ENCODE measurements at regions not wholly inside any gene's neighbourhood (a gene's known extent, or its start where the extent isn't known, plus 50 kb on each side); places are given as distances from the start of the nearest gene placed in this dataset.
"Not testable (repeated sequence)": the region's sequence is repeated elsewhere in the genome, so short reads cannot be mapped to it uniquely, and the experiment has no call there.

DNA sequence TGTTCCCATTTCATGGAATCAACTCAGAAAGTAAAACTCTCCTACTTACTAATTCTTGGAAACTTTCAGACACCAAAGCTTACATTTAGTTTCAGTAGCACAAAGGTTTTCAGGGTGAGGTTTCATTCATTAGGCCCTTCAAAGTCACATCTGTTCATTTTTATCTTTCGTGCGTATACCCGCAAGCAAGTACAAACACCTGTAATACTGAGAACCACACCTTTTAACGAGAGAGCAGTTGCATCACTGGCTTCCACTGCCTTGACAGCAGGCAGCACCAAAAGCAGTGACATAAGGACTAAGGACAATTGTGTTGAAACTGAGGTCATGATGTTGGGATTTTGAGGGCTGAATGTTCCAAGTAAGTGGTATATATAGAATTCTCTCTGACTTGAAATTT lies 60.5 kb downstream of the GOLGA6L22 start:
- not testable (repeated sequence) for DNase-seq (ENCODE audit: low read depth in 2 of 2)

DNA sequence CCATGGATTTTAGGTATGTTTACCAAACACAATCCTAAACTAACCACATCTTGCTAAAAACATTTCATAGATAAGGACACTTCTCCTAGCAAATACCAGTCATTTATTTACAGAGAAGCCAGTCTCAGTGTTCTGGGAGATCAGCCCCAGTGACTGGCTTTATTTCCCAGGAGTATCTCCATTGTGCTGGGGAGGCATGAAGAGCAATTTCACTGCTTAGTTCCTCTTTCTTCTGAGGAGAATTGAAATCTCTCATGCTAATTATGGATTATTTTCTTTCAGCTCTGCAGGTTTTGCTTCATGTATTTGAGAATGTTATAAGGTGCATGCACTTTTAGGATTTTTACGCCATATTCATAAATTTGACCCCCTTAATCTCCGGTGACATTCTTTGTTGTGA lies 67.8 kb downstream of the GOLGA6L22 start:
- DNase-seq (ENCODE audit: low read depth in 2 of 2), result not testable (repeated sequence)

DNA sequence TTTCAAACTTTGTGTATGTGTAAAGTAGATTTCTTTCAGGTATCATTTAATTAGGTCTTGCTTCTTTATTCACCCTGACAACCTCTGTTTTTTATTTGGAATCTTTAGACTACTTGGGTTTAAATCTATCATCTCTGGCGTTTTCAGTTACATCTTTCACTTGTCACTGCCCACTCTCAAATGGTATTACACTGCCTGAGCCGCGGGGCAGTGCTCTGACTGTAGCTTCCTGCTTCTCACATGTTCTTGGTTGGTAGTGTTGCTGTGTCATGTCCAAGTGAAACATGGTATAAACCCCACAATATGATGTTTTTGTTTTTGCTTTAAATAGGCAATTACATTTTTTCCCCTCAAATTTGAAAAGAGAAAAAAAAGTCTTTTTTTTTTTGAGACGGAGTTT lies 68.3 kb downstream of the GOLGA6L22 start:
- DNase-seq (ENCODE audit: low read depth in 2 of 2), result not testable (repeated sequence)

DNA sequence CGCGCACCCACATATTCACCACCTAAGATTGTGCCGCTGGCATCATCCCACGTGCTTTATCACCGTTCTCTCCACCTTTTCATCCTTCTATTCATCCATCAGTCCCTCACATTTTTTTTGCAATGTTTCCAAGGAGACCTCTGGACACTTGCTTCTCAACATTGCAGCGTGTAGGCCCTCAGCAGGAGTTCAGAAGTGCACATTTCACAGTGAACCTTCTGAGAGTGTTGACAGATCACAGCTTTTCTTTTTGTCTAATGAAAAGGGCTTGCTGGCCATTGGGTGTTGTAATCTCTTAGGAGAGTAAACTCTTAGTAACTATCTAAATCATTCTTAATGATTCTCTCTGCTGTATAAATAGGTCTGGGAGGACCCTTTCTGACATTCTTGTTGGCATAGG lies 70.5 kb downstream of the GOLGA6L22 start:
- DNase-seq (ENCODE audit: low read depth in 2 of 2), result not testable (repeated sequence)

DNA sequence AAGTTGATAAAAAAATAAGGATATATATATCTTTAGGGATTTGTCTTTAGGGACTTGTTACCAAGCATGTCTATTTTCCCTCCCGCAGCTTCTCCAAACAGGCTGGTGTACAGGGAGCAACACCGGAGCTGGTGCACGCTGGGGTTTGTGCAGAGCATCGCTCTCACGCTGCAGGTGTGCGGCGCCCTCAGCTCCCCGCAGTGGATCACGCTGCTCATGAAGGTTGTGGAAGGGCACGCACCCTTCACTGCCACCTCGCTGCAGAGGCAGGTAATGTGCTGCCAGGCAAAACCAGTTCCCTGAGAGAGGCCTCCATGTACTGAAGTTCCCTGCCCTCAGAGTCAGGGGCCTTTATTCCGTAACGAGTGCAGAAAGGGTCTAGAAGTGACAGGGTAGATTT lies 101.0 kb downstream of the GOLGA6L22 start:
- not testable (repeated sequence) for DNase-seq (ENCODE audit: low read depth in 2 of 2)

DNA sequence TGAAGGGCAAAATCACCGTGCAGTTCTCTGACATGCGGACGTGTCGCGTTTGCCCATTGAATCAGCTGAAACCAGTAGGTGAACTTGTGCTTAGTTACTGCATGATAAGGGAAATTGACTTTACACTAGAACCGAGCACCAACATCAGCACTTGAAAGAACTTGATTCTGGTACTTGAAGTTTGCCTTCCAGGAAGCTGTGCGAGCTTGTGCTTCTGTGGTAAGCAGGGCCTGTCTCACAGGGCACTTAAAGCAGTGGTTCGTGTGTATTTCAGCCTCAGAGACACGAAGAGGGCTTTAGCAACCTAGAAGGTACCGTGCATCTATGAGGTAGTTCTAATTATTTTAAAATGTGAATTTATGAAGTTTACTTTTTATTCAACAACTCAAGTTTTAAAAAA lies 103.0 kb downstream of the GOLGA6L22 start:
- DNase-seq (ENCODE audit: low read depth in 2 of 2), result not testable (repeated sequence)

DNA sequence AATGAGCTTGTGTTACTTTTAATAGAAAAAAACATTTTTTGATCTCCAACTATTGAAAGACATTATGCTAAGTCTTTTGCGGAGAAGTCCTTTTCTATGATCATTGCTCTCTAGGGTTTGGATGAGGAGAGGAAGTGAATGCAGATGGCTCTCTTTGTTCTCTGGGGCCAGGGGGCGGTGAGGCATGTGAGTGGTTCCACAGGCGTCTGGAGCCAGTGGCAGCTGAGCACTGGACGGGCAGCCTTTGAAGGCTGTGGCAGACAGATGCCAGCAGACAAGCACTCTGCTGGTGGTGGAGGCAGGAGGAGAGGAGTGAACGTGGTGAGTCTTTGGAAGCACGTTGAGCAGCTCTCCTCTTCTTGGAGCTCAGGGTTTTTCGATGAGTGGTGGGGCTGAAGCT lies 107.8 kb downstream of the GOLGA6L22 start:
- DNase-seq (ENCODE audit: low read depth in 2 of 2), result not testable (repeated sequence)

DNA sequence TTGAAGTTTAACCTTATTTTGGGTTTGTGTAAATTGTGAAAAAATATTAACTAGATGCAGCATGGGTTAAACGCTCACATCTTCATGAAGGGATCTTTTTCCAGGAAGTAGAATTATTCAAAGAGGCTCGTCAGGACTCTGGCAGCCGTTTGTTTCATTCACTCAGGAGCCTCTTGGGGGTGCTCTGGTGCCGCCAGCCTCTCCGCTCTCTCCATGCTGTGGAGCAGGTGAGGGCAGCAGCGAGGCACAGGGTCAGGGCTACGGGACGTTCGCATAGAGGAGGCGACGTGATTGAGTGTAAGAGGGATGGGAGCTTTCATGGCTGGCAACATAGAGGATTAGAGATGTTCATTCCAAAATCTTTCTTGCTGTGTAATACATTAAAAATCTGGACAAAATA lies 110.8 kb downstream of the GOLGA6L22 start:
- not testable (repeated sequence) for DNase-seq (ENCODE audit: low read depth in 2 of 2)

DNA sequence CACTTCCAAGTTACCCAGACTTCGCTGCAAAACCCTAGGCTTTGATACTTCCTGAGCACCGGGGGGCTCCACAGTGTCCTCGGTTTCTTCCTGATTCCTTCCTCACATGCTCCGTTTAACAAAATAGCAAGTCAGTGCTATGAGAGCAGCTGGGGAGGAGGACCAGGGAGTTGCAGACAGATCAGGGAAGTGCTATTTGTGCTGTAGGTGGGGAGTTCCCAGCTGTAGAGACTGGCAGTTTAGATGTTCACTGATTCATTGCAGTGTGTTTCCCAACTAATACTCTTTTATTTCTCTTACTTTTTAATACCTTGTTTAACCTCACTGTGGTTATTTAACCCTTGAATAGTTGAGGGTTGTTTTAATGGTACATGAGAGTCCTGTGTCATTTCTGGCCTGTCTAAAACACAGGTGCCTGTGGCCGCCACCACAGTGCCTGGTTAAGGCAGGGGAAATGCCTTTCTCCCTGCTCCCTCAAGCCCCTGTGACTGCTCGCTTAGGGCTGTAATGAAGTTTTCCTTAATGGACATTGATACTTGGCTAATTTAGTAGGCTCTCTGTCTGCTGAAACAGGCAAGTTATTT lies 113.5 kb downstream of the GOLGA6L22 start:
- not testable (repeated sequence) for DNase-seq (ENCODE audit: low read depth in 2 of 2)

DNA sequence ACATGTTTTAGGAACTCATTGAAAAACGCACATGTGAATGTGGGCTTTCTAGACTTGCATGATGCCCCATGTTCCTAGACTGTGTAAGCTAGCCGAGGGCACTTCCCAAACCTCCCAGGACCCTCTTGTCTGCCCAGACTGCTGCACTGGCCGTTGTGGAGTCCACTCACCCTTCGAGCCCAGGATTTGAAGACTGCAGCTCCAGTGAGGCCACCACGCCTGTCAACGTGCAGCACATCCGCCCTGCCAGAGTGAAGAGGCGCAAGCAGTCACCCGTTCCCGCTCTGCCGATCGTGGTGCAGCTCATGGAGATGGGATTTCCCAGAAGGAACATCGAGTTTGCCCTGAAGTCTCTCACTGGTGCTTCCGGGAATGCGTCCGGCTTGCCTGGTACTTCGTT lies 114.1 kb downstream of the GOLGA6L22 start:
- peak in 1 of 2 donors; percentile 3 for DNase-seq (ENCODE audit: low read depth in 2 of 2)

DNA sequence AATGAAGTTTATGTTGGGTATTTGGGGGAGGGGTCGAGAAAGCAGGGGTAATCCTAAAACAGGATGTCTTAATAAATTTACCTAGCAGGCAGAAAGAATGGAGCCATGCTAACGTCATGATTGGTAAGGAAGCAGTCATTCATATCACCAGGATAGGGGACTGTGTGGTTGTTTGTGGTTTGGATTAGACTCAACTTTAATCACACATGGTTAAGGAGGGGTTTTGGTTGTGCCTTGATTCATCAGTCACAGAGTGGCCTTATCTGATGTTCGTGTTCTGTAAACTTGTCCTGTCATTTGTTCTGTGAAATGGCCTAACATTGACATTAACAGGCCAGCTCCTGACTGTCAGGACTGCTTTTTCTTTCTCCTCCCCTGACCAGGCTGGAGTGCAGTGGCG lies 119.1 kb downstream of the GOLGA6L22 start:
- DNase-seq (ENCODE audit: low read depth in 2 of 2), result not testable (repeated sequence)

DNA sequence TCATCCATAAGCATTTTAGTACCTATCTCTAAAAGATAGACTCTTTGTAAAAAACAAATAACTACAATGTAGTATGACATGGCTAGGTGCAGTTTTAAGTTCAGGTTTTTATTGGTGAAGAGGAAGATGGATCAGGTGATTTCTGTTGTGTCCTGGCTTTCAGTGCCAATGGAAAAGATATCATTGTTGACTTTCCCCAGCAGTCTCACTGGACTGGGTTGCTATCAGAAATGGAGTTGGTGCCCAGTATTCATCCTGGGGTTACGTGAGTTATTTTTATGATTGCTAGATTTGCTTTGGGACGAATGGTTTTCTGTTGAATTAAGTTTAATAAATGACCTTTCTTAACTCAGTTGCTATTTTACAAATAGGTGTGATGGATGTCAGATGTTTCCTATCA lies 120.5 kb downstream of the GOLGA6L22 start:
- DNase-seq (ENCODE audit: low read depth in 2 of 2), result not testable (repeated sequence)

DNA sequence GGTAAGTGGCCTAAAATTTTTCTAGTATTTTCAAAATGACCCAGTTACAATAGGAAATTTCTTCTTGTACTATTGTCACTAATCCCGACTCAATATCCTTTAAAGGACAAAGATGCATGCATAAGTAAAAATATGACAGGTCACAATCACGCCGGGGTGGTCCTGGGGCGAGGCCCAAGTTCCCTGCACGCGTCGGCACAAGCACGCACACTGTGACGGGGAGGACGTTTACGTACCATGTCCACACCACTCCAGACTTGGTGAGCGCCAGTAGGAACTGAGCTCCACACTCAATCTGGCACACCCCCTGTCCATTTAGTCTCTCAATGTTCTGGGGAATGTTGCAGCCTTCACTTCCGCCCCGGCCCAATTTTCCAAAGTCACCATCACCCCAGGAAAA lies 128.7 kb downstream of the GOLGA6L22 start:
- not testable (repeated sequence) for DNase-seq (ENCODE audit: low read depth in 2 of 2)

DNA sequence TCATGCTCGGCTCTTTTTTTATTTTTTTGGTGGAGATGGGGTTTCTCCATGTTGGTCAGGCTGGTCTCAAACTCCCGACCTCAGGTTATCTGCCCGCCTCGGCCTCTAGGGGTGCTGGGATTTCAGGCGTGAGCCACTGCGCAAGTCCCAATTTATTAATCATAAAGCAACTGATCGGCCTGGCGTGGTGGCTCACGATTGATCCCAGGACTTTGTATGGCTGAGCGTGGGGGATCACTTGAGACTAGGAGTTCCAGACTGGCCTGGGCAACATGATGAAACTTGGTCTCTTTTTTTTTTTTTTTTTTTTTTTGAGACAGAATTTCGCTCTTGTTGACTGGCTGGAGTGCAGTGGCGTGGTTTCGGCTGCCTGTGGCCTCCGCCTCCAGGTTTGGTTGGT lies 139.8 kb downstream of the GOLGA6L22 start:
- not testable (repeated sequence) for DNase-seq (ENCODE audit: low read depth in 2 of 2)

DNA sequence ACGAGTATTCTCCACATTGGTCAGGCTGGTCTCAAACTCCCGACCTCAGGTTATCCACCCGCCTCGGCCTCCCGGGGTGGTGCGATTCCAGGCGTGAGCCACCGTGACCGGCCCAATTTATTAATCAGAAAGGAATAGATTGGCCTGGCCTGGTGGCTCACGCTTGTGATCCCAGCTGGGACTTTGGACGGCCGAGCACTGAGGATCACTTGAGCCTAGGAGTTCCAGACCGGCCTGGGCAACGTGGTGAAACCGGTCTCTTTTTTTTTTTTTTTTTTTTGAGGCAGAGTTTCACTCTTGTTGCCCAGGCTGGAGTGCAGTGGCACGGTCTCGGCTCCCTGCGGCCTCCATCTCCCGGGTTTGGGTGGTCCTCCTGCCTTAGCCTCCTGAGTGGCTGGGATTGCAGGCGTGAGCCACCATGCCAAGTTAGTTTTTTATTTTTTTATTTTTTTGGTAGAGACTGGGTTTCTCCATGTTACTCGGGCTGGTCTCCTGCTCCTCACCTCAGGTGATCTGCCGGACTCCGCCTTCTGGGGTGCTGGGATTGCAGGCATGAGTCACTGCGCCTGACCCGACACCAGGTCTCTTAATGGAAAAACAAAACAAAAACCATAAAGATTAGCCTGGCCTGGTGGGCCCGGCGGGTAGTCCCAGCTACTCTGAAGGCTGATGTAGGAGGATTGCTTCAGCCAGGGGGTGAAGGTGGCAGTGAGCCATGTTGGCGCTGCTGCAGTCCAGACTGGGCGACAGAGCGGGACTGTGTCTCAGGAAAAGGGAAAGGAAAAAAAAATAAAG lies 141.0 kb downstream of the GOLGA6L22 start:
- DNase-seq (ENCODE audit: low read depth in 2 of 2), result peak in 1 of 2 donors; percentile 17

DNA sequence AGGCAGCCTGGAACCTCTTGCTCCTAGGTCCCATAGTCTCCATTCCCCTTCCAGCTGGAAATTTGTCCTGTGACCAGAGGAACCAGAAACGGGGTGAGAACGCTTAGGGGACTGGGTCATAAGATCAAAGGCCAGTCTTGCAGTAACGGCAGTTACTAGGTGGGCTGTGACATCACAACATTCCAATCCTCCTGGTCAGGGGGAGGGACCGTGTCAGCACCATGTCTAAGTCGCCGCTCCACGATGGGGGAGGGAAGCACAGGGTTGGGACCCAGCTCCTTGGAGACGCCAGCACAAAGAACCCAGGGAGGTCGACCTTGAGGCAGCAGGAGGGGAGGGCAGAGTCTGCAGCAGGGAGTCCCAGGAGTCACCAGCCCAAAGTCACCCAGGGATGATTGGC lies 158.3 kb downstream of the GOLGA6L22 start:
- DNase-seq (ENCODE audit: low read depth in 2 of 2), result not testable (repeated sequence)

DNA sequence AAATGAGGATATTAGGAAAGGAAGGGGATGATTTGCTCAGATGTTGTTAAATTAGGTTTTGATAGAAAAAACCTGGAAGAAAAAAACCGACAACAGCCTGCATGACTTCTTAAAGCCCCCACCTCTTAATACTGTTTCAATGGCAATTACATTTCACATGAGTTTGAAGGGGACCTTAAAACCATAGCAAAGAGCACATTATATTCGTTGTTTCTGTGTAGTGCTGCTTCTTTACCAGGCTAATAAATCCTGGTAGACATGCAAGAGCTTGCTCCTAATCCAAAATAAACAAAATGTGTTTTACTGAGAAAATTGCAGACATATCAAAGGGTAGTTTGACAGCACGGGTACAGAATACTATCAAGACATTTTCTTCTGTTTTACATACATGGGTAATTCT lies 154.7 kb upstream of the NIPA1 start:
- not testable (repeated sequence) for DNase-seq (ENCODE audit: low read depth in 2 of 2)

DNA sequence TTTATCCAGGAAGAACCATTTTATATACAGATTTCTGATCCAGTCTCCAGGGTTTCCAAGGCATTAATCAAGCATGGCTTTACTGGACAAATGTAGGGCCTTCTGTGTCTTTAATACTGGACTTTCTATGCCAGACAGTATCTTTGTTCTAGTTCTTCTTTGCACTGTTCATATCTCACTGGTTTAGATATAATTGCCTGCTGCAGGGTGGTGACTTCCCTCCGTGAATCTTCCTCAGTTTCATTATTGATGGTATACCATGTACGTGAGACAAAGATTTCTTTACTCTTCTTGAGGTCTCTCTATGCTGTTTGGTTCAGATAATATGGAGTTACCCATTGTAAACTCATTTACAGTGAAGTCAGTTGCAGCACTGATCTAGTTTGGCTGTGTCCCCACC lies 146.5 kb upstream of the NIPA1 start:
- DNase-seq (ENCODE audit: low read depth in 2 of 2), result not testable (repeated sequence)

DNA sequence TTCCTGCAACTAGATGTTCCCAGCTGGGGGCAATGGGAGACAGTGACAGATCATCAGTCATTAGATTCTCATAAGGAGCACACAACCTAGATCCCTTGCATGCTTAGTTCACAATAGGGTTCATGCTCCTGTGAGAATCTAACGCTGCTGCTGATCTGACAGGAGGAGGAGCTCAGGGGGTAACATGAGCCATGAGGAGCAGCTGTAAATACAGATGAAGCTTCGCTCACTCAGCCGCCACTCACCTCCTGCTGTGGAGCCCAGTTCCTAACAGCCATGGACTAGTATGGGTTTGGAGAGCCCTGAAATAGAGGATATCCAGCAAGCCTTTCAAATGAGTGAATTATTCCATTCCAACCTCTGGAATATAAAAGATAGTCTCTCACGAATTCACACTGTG lies 137.0 kb upstream of the NIPA1 start:
- DNase-seq (ENCODE audit: low read depth in 2 of 2), result not testable (repeated sequence)

DNA sequence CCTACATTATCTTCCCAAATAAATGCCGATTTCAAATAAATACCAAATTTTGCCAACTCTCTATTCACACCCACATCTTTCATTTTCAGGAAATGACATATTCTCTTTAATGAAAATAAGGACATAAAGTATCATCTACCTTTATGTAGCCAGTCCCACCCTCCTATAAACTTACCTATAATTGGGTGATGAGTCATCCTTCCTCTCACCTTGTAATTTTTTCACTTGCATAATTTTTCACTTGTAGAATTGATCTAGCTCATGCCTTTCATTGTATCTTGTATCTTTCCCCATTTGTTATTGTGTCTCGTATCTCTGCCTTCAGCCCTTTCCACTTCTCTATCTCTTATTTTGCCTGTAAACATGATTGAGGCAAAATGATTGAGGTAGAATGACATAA lies 135.3 kb upstream of the NIPA1 start:
- DNase-seq (ENCODE audit: low read depth in 2 of 2), result not testable (repeated sequence)

DNA sequence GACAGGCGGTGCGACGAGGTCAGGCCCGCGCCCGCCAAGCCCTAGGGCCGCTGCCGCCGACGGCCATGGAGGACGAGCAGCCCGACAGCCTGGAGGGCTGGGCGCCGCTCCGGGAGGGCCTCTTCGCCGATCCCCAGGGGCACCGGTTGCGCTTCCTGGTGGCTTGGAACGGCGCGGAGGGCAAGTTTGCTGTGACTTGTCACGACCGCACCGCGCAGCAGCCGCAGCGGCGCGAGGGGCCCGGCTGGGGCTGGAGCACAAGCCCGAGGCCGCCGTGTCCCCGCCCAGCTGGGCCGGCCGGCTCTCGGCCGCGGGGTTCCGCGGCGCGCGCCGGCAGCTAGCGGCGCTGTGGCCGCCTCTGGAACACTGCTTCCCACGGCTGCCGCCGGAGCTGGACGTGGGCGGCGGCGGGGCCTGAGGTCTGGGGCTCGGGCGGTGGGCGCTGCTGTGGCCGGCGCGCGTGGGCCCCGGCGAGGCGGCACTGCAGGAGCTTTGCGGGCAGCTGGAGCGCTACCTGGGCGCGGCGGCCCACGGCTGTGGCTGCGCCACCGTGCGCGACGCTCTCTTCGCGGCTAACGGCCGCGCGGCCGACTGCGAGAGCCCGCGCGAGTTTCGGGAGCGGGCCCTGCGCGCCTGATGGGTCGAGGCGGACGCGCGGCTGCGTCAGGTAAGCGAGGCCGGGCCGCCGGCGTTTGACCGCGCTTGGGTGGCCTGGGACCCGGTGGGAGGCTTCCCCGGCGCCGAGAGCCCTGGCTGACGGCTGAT lies 122.0 kb upstream of the NIPA1 start:
- peak; percentile 45 to 55 for DNase-seq (ENCODE audit: low read depth in 2 of 2)

DNA sequence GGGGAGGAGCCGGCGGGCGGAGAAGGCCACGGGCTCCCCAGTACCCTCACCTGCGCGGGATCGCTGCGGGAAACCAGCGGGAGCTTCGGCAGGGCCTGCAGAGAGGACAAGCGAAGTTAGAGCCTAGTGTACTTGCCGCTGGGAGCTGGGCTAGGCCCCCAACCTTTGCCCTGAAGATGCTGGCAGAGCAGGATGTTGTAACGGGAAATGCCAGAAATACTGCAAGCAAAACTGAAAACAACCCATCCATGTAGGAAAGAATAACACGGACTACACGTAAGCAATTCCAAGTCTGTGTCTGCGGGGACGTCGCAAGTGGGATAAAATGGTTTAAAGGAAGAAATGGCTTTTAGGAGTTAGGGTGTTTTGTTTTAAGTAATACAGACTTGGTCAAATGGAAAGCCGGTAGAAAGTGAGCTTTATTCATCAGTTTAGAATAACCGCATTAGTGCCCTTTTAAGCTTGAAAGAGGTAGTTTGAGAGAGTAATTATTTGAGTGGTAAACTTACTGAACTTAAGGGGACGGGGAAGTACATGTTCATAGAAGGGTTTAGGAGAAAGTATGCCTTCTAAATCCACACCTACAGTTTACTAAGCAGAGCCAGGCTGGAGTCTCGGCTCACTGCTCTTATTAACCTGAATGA lies 121.3 kb upstream of the NIPA1 start:
- DNase-seq (ENCODE audit: low read depth in 2 of 2), result peak; percentile 84 to 89

Data from lung microvascular endothelial cell (primary cell).